ENCODE measurements at regions not wholly inside any gene's neighbourhood (a gene's known extent, or its start where the extent isn't known, plus 50 kb on each side); places are given as distances from the start of the nearest gene placed in this dataset.
"Not testable (repeated sequence)": the region's sequence is repeated elsewhere in the genome, so short reads cannot be mapped to it uniquely, and the experiment has no call there.

DNA sequence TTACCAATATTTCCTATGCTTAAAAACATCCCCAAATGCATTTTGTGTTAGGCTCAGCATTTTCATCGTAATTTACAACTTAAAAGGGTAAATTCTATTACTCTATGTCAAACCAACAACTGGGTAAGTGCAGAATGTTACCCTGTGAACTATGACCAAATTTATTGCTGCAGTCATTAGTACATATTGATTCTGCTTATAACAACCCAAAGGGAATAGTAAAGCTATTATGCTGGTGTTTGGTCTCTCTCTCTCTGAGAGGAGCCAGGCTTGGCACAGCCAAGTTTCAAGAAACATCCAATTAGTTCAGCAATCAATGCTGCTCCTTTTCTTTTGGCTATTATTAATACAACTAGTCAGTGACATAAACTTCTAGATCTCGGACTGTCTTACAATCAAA, 747.7 kb downstream of the CENPC start:
- DNase-seq: no peak

DNA sequence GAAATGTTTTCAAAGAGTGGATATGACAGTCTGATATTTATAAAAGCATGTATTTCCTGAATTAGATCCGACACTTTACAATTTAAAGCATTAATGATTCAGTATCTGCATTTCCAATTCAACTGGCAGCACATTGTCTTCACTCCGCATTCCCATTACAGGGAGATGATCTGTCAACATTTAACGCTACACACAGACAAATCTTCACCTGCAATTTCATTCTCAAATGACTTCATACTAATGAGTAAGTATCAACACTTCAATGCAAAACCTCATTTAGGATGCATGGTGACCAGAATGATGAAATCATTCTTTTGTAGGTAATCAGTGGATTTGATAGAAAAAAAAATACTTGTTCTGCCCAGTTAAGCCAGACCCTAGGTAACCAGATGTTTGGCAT, 749.6 kb downstream of the CENPC start:
- DNase-seq: no peak

DNA sequence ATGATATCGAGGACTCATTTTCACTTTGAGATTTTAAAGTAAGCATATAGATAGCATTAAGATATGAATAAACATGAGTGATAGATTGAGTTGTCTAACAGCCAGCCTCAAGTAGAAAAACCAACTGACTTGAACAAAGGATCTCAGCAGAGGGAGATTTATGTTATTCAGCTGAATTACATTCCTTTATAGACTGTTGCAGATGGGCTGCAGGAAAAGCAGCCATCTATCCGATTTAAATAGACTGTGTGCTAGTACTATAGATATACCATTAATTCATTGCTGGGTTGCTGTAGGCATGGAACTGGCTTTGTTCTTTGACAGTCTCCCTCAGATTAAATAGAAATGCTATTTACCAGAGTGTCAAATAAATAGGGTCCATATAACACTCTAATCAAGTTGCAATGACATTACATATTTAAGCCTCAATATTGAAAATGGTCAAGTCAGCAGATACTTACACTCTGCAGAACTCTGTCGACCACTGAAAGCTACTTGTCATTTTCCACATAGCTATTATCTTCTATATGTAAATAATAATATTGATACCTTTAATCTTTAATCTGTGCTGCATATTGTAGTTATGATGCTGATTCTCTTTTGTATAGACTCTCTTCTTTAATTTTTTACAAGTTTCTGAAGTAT, 750.8 kb downstream of the CENPC start:
- DNase-seq: no peak

DNA sequence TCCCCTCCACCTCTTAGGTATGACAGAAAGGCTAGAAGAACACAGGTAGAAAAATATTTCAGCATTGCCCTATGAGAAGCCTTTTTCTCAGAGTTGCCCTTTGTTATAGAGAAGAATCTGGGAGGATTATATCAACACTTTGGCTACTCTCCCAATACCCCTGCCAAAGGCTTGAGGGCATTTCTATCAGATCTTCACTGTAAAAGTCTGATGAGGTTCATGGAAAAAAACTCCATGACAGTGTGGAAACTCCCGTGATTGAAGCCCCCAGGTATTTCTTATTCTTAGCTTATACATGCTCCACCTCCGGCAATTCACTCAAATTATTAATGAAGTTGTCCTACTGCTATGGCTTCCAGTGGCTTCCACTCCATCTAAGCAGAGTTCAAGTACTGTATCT, 753.6 kb downstream of the CENPC start:
- DNase-seq: no peak

DNA sequence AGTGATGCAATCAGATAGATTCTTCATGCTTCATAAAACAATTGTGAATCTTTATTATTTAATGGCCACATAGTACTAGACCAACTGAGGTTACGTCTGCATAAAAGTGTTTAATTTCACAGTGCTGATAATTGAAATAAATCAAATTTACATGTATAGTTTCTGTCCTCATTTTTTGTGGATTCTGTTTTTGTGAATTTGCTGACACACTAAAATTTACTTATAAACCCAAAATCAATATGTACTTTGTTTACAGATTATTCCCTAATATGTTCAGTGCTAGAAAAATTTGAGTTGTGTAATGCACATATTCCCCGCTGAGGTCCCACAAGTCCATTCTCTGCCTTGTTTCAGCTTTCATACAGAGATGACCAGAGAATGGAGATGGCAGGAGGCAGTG, 759.8 kb downstream of the CENPC start:
- DNase-seq: no peak

DNA sequence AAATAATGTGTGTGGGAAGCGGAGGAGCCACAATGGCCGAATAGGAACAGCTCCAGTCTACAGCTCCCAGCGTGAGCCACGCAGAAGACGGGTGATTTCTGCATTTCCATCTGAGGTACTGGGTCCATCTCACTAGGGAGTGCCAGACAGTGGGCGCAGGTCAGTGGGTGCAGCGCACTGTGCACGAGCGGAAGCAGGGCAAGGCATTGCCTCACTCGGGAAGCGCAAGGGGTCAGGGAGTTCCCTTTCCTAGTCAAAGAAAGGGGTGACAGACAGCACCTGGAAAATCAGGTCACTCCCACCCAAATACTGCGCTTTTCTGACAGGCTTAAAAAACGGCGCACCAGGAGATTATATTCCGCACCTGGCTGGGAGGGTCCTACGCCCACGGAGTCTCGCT, 762.6 kb downstream of the CENPC start:
- DNase-seq: not testable (repeated sequence)

DNA sequence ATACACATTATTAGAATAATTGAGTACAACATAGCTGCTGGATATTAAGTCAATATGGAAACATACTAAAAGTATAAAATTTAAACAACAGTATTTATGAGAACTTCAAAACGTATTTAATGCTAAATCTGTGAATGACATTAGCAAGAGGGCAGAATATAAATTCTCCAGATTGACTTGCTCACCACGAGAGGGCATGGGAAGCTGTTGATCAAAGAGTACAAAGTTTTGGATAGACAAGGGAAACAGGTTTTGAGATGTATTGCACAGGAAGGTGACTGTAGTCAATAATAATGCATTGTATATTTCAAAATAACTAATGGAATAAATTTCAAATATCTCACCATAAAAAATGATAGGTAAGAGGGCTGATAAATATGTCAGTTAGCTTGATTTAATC, 768.2 kb downstream of the CENPC start:
- no peak for DNase-seq

DNA sequence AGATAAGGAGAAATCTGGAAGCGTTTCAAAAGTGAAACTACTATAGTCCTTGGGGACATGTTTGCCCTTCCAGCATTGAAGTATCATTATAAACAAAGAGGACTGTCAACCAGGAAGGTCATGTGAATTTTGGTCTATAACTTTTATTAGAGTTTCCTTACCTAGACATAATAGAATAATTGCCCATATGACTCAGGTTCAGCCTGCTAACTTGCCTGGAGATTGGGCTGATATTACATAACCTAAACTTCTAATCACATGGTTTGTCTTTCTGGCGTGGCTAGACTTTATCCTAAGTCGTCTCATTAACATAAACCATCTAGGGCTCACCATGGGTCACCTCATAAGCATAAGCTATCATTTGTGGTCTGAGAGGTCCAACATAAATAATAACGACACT, 775.9 kb downstream of the CENPC start:
- DNase-seq: no peak

DNA sequence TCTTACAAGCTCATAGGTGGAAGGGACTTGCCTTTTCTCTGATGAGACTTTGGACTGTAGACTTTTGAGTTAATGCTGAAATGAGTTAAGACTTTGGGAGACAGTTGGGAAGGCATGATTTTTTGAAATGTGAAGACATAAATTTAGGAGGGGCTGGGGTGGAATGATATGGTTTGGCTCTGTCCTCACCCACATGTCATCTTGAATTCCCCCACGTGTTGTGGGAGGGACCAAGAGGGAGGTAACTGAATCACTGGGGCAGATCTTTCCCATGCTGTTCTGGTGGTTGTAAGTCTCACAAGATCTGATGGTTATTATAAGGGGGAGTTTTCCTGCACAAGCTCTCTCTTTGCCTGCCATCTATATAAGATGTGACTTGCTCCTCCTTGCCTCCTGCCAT, 777.9 kb downstream of the CENPC start:
- DNase-seq: no peak

DNA sequence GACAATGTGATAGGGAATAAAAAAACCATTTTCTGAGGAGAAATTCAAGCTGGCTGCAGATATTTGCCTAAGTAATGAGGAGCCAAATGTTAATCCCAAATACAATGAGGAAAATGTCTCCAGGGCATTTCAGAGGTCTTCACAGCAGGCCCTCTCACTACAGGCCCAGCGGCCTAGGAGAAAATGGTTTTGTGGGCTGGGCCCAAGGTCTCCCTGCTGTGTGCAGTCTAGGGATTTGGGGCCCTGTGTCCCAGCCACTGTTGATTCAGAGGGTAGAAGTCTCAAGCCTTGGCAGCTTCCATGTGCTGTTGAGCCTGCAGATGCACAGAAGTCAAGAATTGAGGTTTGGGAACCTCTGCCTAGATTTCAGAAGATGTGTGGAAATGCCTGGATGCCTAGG, 778.7 kb downstream of the CENPC start:
- DNase-seq: no peak

DNA sequence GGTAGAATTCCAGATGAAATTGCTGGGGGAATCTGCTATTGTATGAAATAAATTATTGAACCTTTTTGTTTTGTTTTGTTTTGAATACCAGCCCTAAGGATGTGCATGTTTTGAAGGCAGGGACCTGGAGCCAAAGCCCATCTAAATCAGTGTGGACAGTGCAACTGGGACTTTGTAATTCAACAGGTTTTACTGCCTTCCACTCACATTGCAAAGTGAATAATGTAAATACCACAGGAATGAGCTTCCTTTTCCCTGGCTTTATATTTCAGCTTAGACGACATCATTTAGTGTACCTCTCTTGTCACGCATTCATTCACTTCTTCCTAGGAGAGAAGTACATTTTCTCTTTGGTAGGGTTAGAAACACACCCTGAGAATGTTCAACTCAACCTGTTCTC, 795.0 kb downstream of the CENPC start:
- DNase-seq: no peak

DNA sequence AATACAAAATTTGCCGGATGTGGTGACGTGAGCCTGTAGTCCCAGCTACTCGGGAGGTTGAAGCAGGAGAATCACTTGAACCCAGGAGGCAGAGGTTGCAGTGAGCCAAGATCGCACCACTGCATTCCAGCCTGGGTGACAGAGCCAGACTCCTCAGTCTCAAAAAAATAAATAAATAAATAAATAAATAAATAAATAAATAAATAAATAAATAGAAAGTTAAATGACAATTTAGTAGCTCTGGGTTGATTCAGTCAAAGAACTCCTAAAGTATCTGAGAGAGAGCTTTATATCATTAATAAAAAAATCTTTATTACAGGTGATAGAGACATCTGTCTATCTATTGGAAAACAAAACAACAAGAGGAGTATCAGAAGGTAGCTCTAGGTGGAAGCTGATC, 798.4 kb downstream of the CENPC start:
- DNase-seq: not testable (repeated sequence)

DNA sequence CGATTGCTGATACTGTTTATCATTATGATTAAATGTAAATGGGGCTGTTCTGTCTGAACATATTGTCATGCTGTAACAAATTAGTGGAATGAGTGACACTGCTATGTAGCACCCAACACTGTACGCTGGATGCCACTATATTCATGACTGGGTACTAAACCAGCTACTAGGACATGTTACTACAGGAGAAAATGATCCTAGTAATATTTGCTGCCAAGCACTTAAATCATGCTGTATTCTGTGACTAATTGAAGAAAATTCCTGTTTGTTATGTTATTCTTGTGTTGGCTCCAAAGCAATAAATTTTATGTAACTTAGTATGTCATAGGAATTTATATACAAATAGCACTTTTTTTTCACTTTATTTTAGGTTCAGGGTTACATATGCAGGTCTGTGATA, 804.2 kb downstream of the CENPC start:
- DNase-seq: no peak

DNA sequence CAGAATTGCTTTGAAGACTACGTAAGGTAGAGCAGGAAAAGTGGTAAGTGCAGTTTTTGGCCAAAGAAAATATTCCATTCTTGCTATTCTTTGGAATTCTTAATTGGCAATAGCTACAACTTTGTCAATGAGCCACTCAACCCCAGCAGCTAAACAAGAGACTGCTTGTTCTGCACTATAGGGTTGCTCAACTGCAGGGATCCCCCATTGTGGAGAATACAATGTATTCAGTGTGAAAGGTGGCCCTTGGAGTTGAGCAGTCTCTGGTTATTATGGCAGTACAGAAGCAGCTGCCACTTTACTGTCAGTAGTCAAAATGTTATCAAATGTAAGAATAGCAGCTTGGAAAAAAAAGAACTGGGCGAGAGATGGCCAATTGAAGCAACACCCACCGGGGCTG, 808.7 kb downstream of the CENPC start:
- DNase-seq: no peak

DNA sequence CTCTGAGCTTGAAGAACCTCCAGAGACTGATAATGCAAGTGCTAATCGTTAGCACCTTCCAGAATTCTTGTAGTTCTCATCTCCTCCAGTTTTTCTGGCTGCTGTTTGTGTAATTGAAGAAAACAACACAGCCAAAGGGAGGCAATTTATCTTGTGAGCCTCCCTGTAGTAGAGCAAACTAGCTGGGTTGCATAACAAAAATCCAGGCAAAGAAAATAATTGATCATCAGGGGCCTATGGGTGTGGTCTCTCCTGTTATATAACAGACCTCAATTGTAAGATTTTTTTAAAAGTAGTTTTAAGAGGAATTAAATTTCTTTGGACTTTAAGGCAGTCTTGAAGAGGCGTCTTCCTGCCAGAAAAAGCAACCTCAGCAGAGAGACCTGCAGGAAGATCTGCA, 817.0 kb downstream of the CENPC start:
- no peak for DNase-seq

DNA sequence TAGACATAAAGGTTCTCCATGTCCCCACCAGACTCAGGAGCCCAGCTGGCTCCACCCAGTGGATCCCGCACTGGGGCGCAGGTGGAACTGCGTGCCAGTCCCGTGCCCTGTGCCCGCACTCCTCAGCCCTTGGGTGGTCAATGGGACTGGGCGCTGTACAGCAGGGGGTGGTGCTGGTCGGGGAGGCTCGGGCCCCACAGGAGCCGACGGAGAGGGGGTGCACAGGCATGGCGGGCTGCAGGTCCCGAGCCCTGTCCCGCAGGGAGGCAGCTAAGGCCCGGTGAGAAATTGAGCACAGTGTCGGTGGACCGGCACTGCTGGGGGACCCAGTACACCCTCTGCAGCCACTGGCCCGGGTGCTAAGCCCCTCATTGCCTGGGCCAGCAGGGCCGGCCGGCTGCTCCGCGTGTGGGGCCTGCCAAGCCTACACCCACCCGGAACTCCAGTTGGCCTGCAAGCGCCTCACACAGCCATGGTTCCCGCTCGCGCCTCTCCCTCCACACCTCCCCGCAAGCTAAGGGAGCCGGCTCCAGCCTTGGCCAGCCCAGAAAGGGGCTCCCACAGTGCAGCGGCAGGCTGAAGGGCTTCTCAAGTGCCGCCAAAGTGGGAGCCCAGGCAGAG, 832.9 kb downstream of the CENPC start:
- DNase-seq: not testable (repeated sequence)

DNA sequence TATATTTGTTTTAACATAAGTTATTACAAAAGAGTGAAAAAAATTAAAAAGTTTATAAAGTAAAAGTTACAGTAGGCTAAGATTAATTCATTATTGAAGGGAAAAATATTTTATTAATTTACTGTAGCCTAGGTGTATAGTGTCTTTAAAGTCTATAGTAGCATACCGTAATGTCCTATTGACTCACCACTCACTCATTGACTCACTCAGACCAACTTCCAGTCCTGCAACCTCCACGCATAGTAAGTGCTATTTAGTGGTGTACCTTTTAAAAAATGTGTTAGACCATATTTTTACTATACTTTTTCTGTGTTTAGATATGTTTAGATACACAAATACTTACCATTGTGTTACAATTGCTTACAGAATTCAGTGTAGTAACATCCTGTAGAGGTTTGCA, 841.1 kb downstream of the CENPC start:
- DNase-seq: no peak

DNA sequence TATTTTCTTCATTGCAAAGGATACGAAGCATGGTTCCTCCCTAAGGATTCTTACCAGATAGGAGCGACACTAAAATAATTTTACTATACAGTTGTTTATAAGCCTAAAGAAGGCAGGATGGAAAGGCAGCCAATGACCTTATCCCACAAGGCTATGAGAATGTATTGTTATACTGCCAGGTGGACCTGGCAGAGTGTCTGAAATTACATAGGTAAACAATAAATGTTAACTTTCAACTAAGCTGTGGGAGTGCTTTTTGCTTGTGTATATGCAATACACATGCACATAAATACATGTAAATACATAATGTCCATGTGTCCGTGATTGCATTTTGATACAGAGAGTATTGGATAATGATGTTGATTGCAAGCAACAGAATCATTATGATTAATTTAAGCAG, 850.6 kb downstream of the CENPC start:
- no peak for DNase-seq

DNA sequence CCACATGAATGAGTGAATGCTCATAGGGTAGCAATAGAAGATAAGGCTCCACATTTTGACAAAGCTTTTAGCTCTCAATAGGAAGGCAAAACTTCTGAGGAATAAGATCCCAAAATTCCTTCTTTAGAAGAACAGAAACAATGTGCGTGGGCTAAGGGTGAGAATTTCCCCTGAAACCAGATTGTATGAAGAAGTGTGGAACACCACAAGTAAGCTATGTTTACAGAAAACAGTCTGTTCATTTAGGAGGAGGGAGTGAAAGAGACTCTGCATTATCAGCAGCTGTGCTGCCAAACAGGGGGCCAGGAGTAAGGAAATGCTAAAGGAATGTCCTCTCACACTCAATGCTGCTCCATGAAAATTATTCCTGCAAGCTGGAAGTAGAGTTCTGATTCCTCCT, 851.6 kb downstream of the CENPC start:
- DNase-seq: no peak

DNA sequence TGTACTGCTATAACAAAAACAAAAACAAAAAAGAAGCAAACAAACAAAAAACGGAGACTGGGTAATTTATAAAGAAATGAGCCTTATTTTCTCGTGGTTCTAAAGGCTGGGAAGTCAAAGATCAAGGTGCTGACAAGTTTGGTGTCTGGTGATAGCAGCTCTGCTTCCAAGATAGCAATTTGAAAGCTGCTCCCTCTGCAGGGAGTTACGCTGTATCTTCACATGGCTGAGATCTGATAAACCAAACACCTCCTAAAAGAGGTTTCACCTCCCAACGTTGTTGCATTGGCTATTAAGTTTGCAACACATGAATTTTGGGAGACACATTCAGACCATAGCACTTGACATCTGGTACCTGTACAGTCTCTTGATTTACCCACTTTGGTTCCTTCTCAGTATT, 854.2 kb downstream of the CENPC start:
- DNase-seq: no peak

DNA sequence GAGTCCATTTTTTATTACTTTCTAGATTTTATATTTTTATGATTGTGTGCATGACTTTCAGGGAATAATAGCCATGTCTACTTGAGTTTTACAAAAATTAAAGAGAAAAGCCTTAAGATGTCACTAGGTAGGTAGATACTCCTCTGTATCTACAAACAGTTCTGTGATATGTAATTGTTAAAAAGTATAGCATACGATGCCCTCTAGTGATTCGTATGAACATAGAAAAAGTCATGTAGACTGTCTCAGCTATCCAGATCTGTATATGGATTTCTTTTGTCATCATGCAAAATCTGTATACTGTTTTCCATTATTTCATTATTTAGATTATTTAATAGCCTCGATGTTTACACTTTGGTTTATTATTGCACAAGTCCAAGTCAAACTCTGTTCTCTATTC, 856.6 kb downstream of the CENPC start:
- DNase-seq: no peak

DNA sequence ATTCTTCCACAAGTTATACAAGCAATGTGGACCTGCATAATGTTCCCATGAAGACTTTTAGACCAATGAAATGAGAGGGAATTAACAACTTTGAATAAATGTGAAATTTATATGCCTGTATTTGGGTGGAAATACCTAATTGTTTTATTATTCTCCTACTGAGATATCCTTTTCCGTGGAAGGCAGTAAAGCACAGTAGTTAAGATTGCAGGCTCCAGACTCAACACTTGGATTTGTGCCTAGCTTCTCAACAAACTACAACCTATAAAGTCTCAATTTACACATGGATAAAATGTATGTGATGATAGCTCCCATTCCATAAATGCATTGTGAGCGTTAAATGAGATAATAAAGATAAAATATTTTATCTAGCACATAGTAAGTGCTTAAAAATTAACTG, 857.8 kb downstream of the CENPC start:
- DNase-seq: no peak

DNA sequence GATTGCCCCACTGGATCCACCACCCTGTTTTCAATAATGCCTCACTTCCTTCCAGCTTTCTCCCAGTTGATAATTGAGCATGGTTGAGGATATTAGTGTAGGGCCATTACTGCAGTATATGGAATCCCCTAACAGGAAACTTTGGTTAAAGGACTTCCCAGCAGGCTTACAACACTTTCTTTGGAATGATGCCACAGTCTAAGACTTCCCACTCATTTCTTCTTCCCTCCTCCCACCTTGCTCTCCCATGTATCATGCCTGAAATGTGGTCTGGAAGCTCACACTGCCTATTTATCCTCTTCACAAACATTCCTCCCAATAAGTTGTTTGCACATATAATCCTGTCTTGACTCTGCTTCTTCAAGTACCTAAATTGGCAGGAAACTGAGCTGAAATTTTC, 863.3 kb downstream of the CENPC start:
- no peak for DNase-seq

DNA sequence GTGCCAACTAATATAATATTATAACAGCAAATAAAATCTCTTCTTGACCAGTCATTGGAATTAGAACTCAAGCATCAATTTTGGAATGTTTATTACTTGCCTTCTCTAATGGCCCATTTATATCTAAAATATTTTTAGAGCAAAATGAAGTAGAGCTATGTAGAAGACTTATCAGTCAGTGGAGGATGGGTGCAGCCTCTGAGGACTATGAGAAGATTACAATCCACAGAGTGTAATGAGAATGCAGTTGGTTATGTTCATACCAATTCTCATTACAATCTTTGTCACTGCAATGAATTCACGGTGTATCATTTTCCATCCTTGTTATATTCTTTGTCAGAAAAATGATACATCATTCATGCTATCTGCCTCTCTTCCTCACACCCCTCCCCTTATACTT, 878.1 kb downstream of the CENPC start:
- DNase-seq: no peak

DNA sequence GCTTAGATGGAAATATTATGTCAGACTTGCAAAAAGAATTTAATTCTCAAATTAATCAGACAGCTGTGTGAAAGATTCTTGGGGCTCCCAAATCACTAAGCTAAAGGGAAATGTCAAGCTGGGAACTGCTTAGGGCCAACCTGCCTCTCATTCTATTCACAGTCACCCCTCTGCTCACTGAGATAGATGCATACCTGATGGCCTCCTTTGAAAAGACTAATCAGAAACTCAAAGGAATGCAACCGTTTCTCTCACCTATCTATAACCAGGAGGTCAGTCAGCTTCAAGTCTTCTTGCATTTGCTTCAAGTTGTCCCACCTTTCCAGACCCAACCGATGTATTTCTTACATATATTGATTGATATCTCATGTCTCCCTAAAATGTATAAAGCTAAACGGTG, 882.7 kb downstream of the CENPC start:
- DNase-seq: no peak

Measured in CD4-positive, alpha-beta T cell treated with Interleukin-1 beta for 1 hour (primary cell).